ENCODE measurements at regions not wholly inside any gene's neighbourhood (a gene's known extent, or its start where the extent isn't known, plus 50 kb on each side); places are given as distances from the start of the nearest gene placed in this dataset.

GRCh38 chr2:101571951-101572350 lies 97.0 kb upstream of the RFX8 start:
- ATAC-seq (no peak), DNase-seq (no peak)
- intact Hi-C loops (cut with micrococcal nuclease): no loop called here
- TF ChIP-seq CTCF (IDR thresholded peaks at IDR 0.05): no peak
- Mint-ChIP-seq H3K36me3 (no peaks in the 10 kb centered on the region), H3K4me1 (peaks cover 6 to 9% of the 10 kb centered on the region in 2 donors), H3K4me3 (no peak overlapping the region), H3K9me3 (no peaks in the 10 kb centered on the region), H3K27me3 (ENCODE audit: low read depth in 2 of 2) (peaks cover 27 to 44% of the 10 kb centered on the region in 2 donors), H3K27ac (no peak overlapping the region)
- Histone ChIP-seq H3K9me3 (ENCODE audit: control insufficient read depth, insufficient read depth, low read length) (no peaks in the 10 kb centered on the region), H3K27me3 (ENCODE audit: control insufficient read depth, insufficient read depth, low read length) (no peaks in the 10 kb centered on the region), H3K36me3 (ENCODE audit: control insufficient read depth, insufficient read depth, low read length) (no peaks in the 10 kb centered on the region), H3K4me3 (ENCODE audit: low read length) (no peak overlapping the region), H3K4me1 (ENCODE audit: control insufficient read depth, insufficient read depth, low read length) (no peaks in the 10 kb centered on the region), H3K27ac (ENCODE audit: low read length) (no peak overlapping the region)
- WGBS (ENCODE audit: insufficient coverage): 86% methylated on average over 1 of the region's 1 CpG

- ATAC-seq: no peak
- H3K4me3 ChIP-seq (ENCODE audit: low read length): no peak overlapping the region
- WGBS (ENCODE audit: insufficient coverage): 65% methylated on average over 3 of the region's 7 CpGs
- H3K4me1 ChIP-seq (ENCODE audit: control insufficient read depth, insufficient read depth, low read length): no peaks in the 10 kb centered on the region
- no peak overlapping the region for H3K27ac ChIP-seq (ENCODE audit: low read length)
- no peak for TF ChIP-seq CTCF (IDR thresholded peaks at IDR 0.05)
- peaks cover 6 to 9% of the 10 kb centered on the region in 2 donors for H3K4me1 Mint-ChIP-seq
- H3K36me3 ChIP-seq (ENCODE audit: control insufficient read depth, insufficient read depth, low read length): no peaks in the 10 kb centered on the region
- no peaks in the 10 kb centered on the region for H3K9me3 ChIP-seq (ENCODE audit: control insufficient read depth, insufficient read depth, low read length)
- DNase-seq: no peak
- H3K36me3 Mint-ChIP-seq: no peaks in the 10 kb centered on the region
- H3K9me3 Mint-ChIP-seq: no peaks in the 10 kb centered on the region
- no peak overlapping the region for H3K27ac Mint-ChIP-seq
- H3K27me3 Mint-ChIP-seq (ENCODE audit: low read depth in 2 of 2): peaks cover 30 to 56% of the 10 kb centered on the region in 2 donors
- intact Hi-C loops (cut with micrococcal nuclease): no loop called here
- no peaks in the 10 kb centered on the region for H3K27me3 ChIP-seq (ENCODE audit: control insufficient read depth, insufficient read depth, low read length)
- no peak overlapping the region for H3K4me3 Mint-ChIP-seq
Observed at GRCh38 chr2:101569886-101570520, 95.1 kb upstream of the RFX8 start.

GRCh38 chr2:101568969-101569368 lies 94.1 kb upstream of the RFX8 start:
- H3K36me3 ChIP-seq (ENCODE audit: control insufficient read depth, insufficient read depth, low read length): no peaks in the 10 kb centered on the region
- Mint-ChIP-seq H3K27ac (no peak overlapping the region), H3K4me3 (no peak overlapping the region), H3K36me3 (no peaks in the 10 kb centered on the region), H3K27me3 (ENCODE audit: low read depth in 2 of 2) (peaks cover 34 to 56% of the 10 kb centered on the region in 2 donors), H3K4me1 (peaks cover 6 to 9% of the 10 kb centered on the region in 2 donors), H3K9me3 (no peaks in the 10 kb centered on the region)
- H3K27me3 ChIP-seq (ENCODE audit: control insufficient read depth, insufficient read depth, low read length): no peaks in the 10 kb centered on the region
- H3K9me3 ChIP-seq (ENCODE audit: control insufficient read depth, insufficient read depth, low read length): no peaks in the 10 kb centered on the region
- ATAC-seq (no peak), DNase-seq (no peak)
- WGBS (ENCODE audit: insufficient coverage): no CpG with 5 or more reads among the region's 1 CpG
- H3K27ac ChIP-seq (ENCODE audit: low read length): no peak overlapping the region
- no peak for TF ChIP-seq CTCF (IDR thresholded peaks at IDR 0.05)
- H3K4me1 ChIP-seq (ENCODE audit: control insufficient read depth, insufficient read depth, low read length): no peaks in the 10 kb centered on the region
- H3K4me3 ChIP-seq (ENCODE audit: low read length): no peak overlapping the region
- intact Hi-C loops (cut with micrococcal nuclease): no loop called here

- H3K27me3 Mint-ChIP-seq (ENCODE audit: low read depth in 2 of 2): peaks cover 28 to 48% of the 10 kb centered on the region in 2 donors
- H3K4me1 Mint-ChIP-seq: peaks cover 16 to 19% of the 10 kb centered on the region in 2 donors
- ATAC-seq (no peak), DNase-seq (no peak)
- no peak overlapping the region for H3K27ac Mint-ChIP-seq
- no peaks in the 10 kb centered on the region for H3K9me3 Mint-ChIP-seq
- no peak overlapping the region for H3K4me3 Mint-ChIP-seq
- Histone ChIP-seq H3K9me3 (ENCODE audit: control insufficient read depth, insufficient read depth, low read length) (no peaks in the 10 kb centered on the region), H3K27ac (ENCODE audit: low read length) (no peak overlapping the region), H3K4me3 (ENCODE audit: low read length) (no peak overlapping the region), H3K36me3 (ENCODE audit: control insufficient read depth, insufficient read depth, low read length) (no peaks in the 10 kb centered on the region), H3K27me3 (ENCODE audit: control insufficient read depth, insufficient read depth, low read length) (no peaks in the 10 kb centered on the region), H3K4me1 (ENCODE audit: control insufficient read depth, insufficient read depth, low read length) (no peaks in the 10 kb centered on the region)
- WGBS (ENCODE audit: insufficient coverage): 69% methylated on average over 2 of the region's 6 CpGs
- no peaks in the 10 kb centered on the region for H3K36me3 Mint-ChIP-seq
- intact Hi-C loops (cut with micrococcal nuclease): no loop called here
- TF ChIP-seq CTCF (IDR thresholded peaks at IDR 0.05): no peak
Observed at GRCh38 chr2:101566632-101567228, 91.8 kb upstream of the RFX8 start.

Measured in natural killer cell (primary cell).